ENCODE measurements at regions not wholly inside any gene's neighbourhood (a gene's known extent, or its start where the extent isn't known, plus 50 kb on each side); places are given as distances from the start of the nearest gene placed in this dataset.

GRCh38 chr17:13918247-13918646, 151.1 kb upstream of the COX10 start:
- Histone ChIP-seq H3K4me3 (no peak overlapping the region), H3K27ac (no peak overlapping the region)

- no peak overlapping the region for H3K27ac ChIP-seq
Measured at GRCh38 chr17:13919818-13920217, 149.5 kb upstream of the COX10 start.

GRCh38 chr17:13920413-13920812, 148.9 kb upstream of the COX10 start:
- Histone ChIP-seq H3K4me3 (no peak overlapping the region), H3K27ac (no peak overlapping the region)

More at GRCh38 chr17:13919818-13920217, 149.5 kb upstream of the COX10 start:
- no peak overlapping the region for H3K4me3 ChIP-seq

- Histone ChIP-seq H3K27ac (no peak overlapping the region), H3K4me3 (no peak overlapping the region)
Measured at GRCh38 chr17:13921841-13922776, 147.2 kb upstream of the COX10 start.

GRCh38 chr17:13922885-13923284, 146.4 kb upstream of the COX10 start:
- Histone ChIP-seq H3K27ac (no peak overlapping the region), H3K4me3 (no peak overlapping the region)

- H3K4me3 ChIP-seq, result no peak overlapping the region
- H3K27ac ChIP-seq, result no peak overlapping the region
Measured at GRCh38 chr17:13925579-13925978, 143.7 kb upstream of the COX10 start.

- H3K4me3 ChIP-seq, result no peak overlapping the region
- H3K27ac ChIP-seq, result peak overlapping the region in 18 of 21 experiments; percentile 26 to 75 (median 60)
Measured at GRCh38 chr17:13931111-13931526, 138.2 kb upstream of the COX10 start.

- Histone ChIP-seq H3K27ac (peak overlapping the region in 18 of 21 experiments; percentile 26 to 75 (median 60)), H3K4me3 (no peak overlapping the region)
Measured at GRCh38 chr17:13931800-13932460, 137.4 kb upstream of the COX10 start.

- H3K27ac ChIP-seq, result peak overlapping the region in 1 of 21 experiments; percentile 68
Measured at GRCh38 chr17:13933441-13934276, 135.6 kb upstream of the COX10 start.

GRCh38 chr17:13939222-13939621, 130.1 kb upstream of the COX10 start:
- Histone ChIP-seq H3K4me3 (no peak overlapping the region), H3K27ac (no peak overlapping the region)

More at GRCh38 chr17:13933441-13934276, 135.6 kb upstream of the COX10 start:
- H3K4me3 ChIP-seq, result no peak overlapping the region

GRCh38 chr17:13940858-13941665, 128.2 kb upstream of the COX10 start:
- Histone ChIP-seq H3K4me3 (no peak overlapping the region), H3K27ac (no peak overlapping the region)

GRCh38 chr17:13941781-13942180, 127.5 kb upstream of the COX10 start:
- H3K27ac ChIP-seq, result no peak overlapping the region

GRCh38 chr17:13943909-13944308, 125.4 kb upstream of the COX10 start:
- Histone ChIP-seq H3K4me3 (no peak overlapping the region), H3K27ac (no peak overlapping the region)

More at GRCh38 chr17:13941781-13942180, 127.5 kb upstream of the COX10 start:
- H3K4me3 ChIP-seq, result no peak overlapping the region

- Histone ChIP-seq H3K27ac (no peak overlapping the region), H3K4me3 (no peak overlapping the region)
Measured at GRCh38 chr17:13947499-13947898, 121.8 kb upstream of the COX10 start.

GRCh38 chr17:13952009-13952750, 117.1 kb upstream of the COX10 start:
- H3K4me3 ChIP-seq, result no peak overlapping the region
- no peak overlapping the region for H3K27ac ChIP-seq

GRCh38 chr17:13953841-13954240, 115.5 kb upstream of the COX10 start:
- no peak overlapping the region for H3K4me3 ChIP-seq
- H3K27ac ChIP-seq, result no peak overlapping the region

- Histone ChIP-seq H3K4me3 (no peak overlapping the region), H3K27ac (no peak overlapping the region)
Measured at GRCh38 chr17:13957636-13958035, 111.7 kb upstream of the COX10 start.

- H3K27ac ChIP-seq, result no peak overlapping the region
Measured at GRCh38 chr17:13958773-13959172, 110.5 kb upstream of the COX10 start.

More at GRCh38 chr17:13958773-13959172, 110.5 kb upstream of the COX10 start:
- H3K4me3 ChIP-seq, result no peak overlapping the region

Measured in skin epidermis (tissue), 12 donors.